ENCODE measurements at regions not wholly inside any gene's neighbourhood (a gene's known extent, or its start where the extent isn't known, plus 50 kb on each side); places are given as distances from the start of the nearest gene placed in this dataset.

- DNase-seq, result no peak
These were observed 488.1 kb downstream of the IRX1 start for GRCh38 chr5:4083591-4084337.

GRCh38 chr5:4086081-4086480 lies 490.4 kb downstream of the IRX1 start:
- no peak for DNase-seq

- DNase-seq, result no peak
These were observed 491.5 kb downstream of the IRX1 start for GRCh38 chr5:4087110-4087509.

- DNase-seq, result no peak
These were observed 493.5 kb downstream of the IRX1 start for GRCh38 chr5:4089087-4089486.

- DNase-seq, result no peak
These were observed 497.6 kb downstream of the IRX1 start for GRCh38 chr5:4093236-4093635.

GRCh38 chr5:4093970-4094369 lies 498.3 kb downstream of the IRX1 start:
- DNase-seq, result no peak

- DNase-seq, result no peak
These were observed 500.4 kb downstream of the IRX1 start for GRCh38 chr5:4095918-4096630.

- no peak for DNase-seq
These were observed 501.6 kb downstream of the IRX1 start for GRCh38 chr5:4097199-4097598.

GRCh38 chr5:4098226-4098625 lies 502.6 kb downstream of the IRX1 start:
- DNase-seq, result no peak

GRCh38 chr5:4099386-4099785 lies 503.8 kb downstream of the IRX1 start:
- no peak for DNase-seq

GRCh38 chr5:4100739-4101138 lies 505.1 kb downstream of the IRX1 start:
- DNase-seq, result no peak

GRCh38 chr5:4101189-4101588 lies 505.6 kb downstream of the IRX1 start:
- no peak for DNase-seq

- DNase-seq, result no peak
These were observed 509.4 kb downstream of the IRX1 start for GRCh38 chr5:4104831-4105597.

- no peak for DNase-seq
These were observed 513.1 kb downstream of the IRX1 start for GRCh38 chr5:4108690-4109089.

GRCh38 chr5:4113426-4113825 lies 517.8 kb downstream of the IRX1 start:
- DNase-seq, result no peak

GRCh38 chr5:4113905-4114304 lies 518.3 kb downstream of the IRX1 start:
- no peak for DNase-seq

- no peak for DNase-seq
These were observed 518.8 kb downstream of the IRX1 start for GRCh38 chr5:4114452-4114851.

GRCh38 chr5:4116834-4117233 lies 521.2 kb downstream of the IRX1 start:
- DNase-seq, result no peak

- no peak for DNase-seq
These were observed 528.8 kb downstream of the IRX1 start for GRCh38 chr5:4124221-4124970.

GRCh38 chr5:4128994-4129393 lies 533.4 kb downstream of the IRX1 start:
- DNase-seq, result no peak

GRCh38 chr5:4129523-4129922 lies 533.9 kb downstream of the IRX1 start:
- DNase-seq, result no peak

- DNase-seq, result no peak
These were observed 535.2 kb downstream of the IRX1 start for GRCh38 chr5:4130819-4131218.

- DNase-seq, result no peak
These were observed 542.1 kb downstream of the IRX1 start for GRCh38 chr5:4137781-4138180.

Measured in stimulated activated CD4-positive, alpha-beta T cell treated with anti-CD3 and anti-CD28 coated beads, Interleukin-2, amount 100 ng/mL, for 24 hours (primary cell).